Stimulated activated CD4-positive, alpha-beta T cell treated with anti-CD3 and anti-CD28 coated beads, Interleukin-1b, Interleukin-23, amount 100 ng/mL, for 24 hours (primary cell): ENCODE measurements at regions not wholly inside any gene's neighbourhood (a gene's known extent, or its start where the extent isn't known, plus 50 kb on each side); places are given as distances from the start of the nearest gene placed in this dataset.
"Not testable (repeated sequence)": the region's sequence is repeated elsewhere in the genome, so short reads cannot be mapped to it uniquely, and the experiment has no call there.

Source experiments
- DNase-seq, 4 experiments: peaks; one replicate each; pipeline ENCODE4 v3.0.0-alpha.2; 2020; ENCODE audit warnings: low read depth in 4 of 4, low spot score in 1 of 4

GRCh38 chr7:69192134-69192533 lies 406.1 kb upstream of the AUTS2 start:
- no peak for DNase-seq

GRCh38 chr7:69193061-69193460 lies 405.2 kb upstream of the AUTS2 start:
- DNase-seq, result no peak

- DNase-seq, result no peak
Measured at GRCh38 chr7:69196593-69196992, 401.7 kb upstream of the AUTS2 start.

- no peak for DNase-seq
Measured at GRCh38 chr7:69198250-69198649, 400.0 kb upstream of the AUTS2 start.

GRCh38 chr7:69199041-69199440 lies 399.2 kb upstream of the AUTS2 start:
- DNase-seq, result no peak

- no peak for DNase-seq
Measured at GRCh38 chr7:69199661-69200060, 398.6 kb upstream of the AUTS2 start.

GRCh38 chr7:69203871-69204270 lies 394.4 kb upstream of the AUTS2 start:
- no peak for DNase-seq

GRCh38 chr7:69204943-69205342 lies 393.3 kb upstream of the AUTS2 start:
- no peak for DNase-seq

- no peak for DNase-seq
Measured at GRCh38 chr7:69205581-69205980, 392.7 kb upstream of the AUTS2 start.

- DNase-seq, result no peak
Measured at GRCh38 chr7:69208276-69208675, 390.0 kb upstream of the AUTS2 start.

GRCh38 chr7:69208848-69209247 lies 389.4 kb upstream of the AUTS2 start:
- no peak for DNase-seq

- DNase-seq, result no peak
Measured at GRCh38 chr7:69211336-69211735, 386.9 kb upstream of the AUTS2 start.

- no peak for DNase-seq
Measured at GRCh38 chr7:69211739-69212138, 386.5 kb upstream of the AUTS2 start.

GRCh38 chr7:69213878-69214277 lies 384.4 kb upstream of the AUTS2 start:
- no peak for DNase-seq

- DNase-seq, result not testable (repeated sequence)
Measured at GRCh38 chr7:69215516-69215915, 382.8 kb upstream of the AUTS2 start.

- DNase-seq, result no peak
Measured at GRCh38 chr7:69217516-69218350, 380.5 kb upstream of the AUTS2 start.

GRCh38 chr7:69218576-69218975 lies 379.7 kb upstream of the AUTS2 start:
- no peak for DNase-seq

- DNase-seq, result no peak
Measured at GRCh38 chr7:69219381-69219780, 378.9 kb upstream of the AUTS2 start.

- no peak for DNase-seq
Measured at GRCh38 chr7:69225259-69225943, 372.9 kb upstream of the AUTS2 start.

GRCh38 chr7:69228212-69228811 lies 370.0 kb upstream of the AUTS2 start:
- DNase-seq, result no peak

- DNase-seq, result no peak
Measured at GRCh38 chr7:69232445-69233376, 365.6 kb upstream of the AUTS2 start.
